Iris pigment epithelial cell (primary cell): ENCODE measurements at regions not wholly inside any gene's neighbourhood (a gene's known extent, or its start where the extent isn't known, plus 50 kb on each side); places are given as distances from the start of the nearest gene placed in this dataset.

Experiments
- DNase-seq: peaks from one replicate; pipeline ENCODE4 v3.0.0-alpha.2; 2011; ENCODE audit warnings: low read depth

DNA sequence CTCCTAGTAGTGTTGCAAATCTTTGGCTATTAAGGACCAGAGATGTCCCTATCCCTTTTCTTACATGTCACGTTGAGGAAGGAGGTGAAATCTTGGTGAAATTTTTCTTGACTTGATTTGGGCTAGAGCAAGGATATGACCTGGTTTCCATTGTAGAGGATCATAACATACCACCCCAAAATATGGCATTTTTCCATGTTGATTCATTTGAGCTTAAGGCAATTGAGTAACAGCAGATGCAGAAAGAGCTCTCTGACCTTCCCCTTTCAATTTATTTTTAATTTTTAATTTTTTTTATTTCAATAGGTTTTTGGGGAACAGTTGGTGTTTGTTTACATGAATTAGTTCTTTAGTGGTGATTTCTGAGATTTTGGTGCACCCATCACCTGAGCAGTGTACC lies 61.2 kb upstream of the MAP1B start:
- DNase-seq = peak; percentile 16

DNA sequence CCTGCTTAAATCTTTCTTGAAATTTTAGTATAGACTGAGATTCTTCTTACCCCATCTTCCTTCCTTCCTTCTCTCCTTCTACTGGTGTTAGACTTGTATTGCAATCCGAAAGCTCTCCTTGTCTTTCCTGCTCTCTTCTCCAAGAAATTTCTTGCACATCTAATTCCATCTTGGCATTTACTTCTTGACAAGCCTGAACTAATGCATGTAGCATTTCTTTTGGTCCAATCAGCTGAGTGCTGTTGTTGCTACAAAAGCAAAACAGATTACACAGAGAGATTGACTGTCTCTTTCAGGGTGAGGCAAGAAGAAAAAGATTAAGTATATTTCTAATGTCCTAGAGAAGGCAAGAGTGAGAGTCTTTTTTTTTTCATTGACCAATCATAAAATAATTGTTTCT lies 51.6 kb upstream of the MAP1B start:
- DNase-seq = no peak
